ENCODE measurements at regions not wholly inside any gene's neighbourhood (a gene's known extent, or its start where the extent isn't known, plus 50 kb on each side); places are given as distances from the start of the nearest gene placed in this dataset.

- TF ChIP-seq, protein P1, sequence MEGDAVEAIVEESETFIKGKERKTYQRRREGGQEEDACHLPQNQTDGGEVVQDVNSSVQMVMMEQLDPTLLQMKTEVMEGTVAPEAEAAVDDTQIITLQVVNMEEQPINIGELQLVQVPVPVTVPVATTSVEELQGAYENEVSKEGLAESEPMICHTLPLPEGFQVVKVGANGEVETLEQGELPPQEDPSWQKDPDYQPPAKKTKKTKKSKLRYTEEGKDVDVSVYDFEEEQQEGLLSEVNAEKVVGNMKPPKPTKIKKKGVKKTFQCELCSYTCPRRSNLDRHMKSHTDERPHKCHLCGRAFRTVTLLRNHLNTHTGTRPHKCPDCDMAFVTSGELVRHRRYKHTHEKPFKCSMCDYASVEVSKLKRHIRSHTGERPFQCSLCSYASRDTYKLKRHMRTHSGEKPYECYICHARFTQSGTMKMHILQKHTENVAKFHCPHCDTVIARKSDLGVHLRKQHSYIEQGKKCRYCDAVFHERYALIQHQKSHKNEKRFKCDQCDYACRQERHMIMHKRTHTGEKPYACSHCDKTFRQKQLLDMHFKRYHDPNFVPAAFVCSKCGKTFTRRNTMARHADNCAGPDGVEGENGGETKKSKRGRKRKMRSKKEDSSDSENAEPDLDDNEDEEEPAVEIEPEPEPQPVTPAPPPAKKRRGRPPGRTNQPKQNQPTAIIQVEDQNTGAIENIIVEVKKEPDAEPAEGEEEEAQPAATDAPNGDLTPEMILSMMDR (IDR thresholded peaks at IDR 0.05) = no peak
- TF ChIP-seq POLR2A (IDR thresholded peaks at IDR 0.05) (no peak), EP300 (IDR thresholded peaks at IDR 0.05) (no peak)
- Histone ChIP-seq H3K27me3 (no peaks in the 10 kb centered on the region), H3K4me3 (no peak overlapping the region), H3K36me3 (no peaks in the 10 kb centered on the region), H3K27ac (no peak overlapping the region), H3K9me3 (no peaks in the 10 kb centered on the region), H3K4me1 (ENCODE audit: insufficient read depth) (no peaks in the 10 kb centered on the region)
- 84 to 88% (median 86%) methylated on average over 17 of the region's 17 CpGs for WGBS, 3 donors
- no peak for DNase-seq
- intact Hi-C loops (cut with DNase I) = no loop called here
Observed at GRCh38 chr7:156015237-156016020, 203.2 kb upstream of the SHH start.

DNA sequence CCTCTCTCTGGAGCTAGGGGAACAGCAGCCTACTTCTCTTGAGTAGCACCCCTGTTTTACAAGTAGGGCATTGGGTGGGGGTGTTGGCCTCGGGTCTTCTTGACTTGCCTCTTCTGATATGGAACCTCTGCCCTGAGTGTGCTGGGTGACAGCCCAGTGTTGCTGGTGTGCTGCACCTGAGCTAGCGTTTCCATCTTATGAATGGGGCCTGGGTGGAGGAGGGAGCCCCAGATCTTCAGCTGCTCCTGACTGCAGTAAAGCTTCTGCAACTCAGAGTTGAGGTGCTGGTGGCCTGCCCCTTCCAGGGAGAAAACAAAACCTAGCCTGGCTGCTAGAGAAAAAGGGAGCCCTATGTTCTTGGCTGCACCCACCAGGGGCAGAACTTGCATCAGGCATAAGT is 202.5 kb upstream of the SHH start:
- H3K4me1 ChIP-seq (ENCODE audit: insufficient read depth) = no peaks in the 10 kb centered on the region
- intact Hi-C loops (cut with DNase I) = no loop called here
- no peak for DNase-seq
- TF ChIP-seq, protein P1 (IDR thresholded peaks at IDR 0.05) = no peak
- TF ChIP-seq POLR2A (IDR thresholded peaks at IDR 0.05) (no peak), EP300 (IDR thresholded peaks at IDR 0.05) (no peak)
- no peaks in the 10 kb centered on the region for H3K27me3 ChIP-seq
- no peak overlapping the region for H3K4me3 ChIP-seq
- no peaks in the 10 kb centered on the region for H3K36me3 ChIP-seq
- H3K27ac ChIP-seq = no peak overlapping the region
- H3K9me3 ChIP-seq = no peaks in the 10 kb centered on the region
- 78 to 89% (median 78%) methylated on average over 2 of the region's 2 CpGs for WGBS, 3 donors

DNA sequence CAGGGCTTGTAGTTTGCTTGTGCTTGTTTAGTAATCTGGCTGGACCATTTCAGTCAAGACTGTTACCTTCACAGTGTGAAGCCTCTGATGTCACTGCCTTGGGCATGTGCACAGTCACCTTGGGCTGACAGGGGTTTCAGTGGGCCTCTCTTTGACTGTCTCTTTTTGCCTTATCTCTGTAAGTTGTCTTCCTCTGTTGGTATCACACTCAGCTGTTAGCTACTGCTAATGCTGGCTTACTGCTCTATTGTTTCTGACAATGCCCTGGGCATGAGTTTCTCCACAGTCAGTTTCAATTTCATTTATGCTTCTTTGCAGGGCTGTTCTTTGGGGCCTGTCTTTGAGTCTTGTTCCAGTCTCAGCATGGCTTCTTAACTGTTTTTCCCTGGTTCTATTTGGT is 201.9 kb upstream of the SHH start:
- intact Hi-C loops (cut with DNase I) = no loop called here
- Histone ChIP-seq H3K27me3 (no peaks in the 10 kb centered on the region), H3K36me3 (no peaks in the 10 kb centered on the region), H3K27ac (no peak overlapping the region), H3K9me3 (no peaks in the 10 kb centered on the region), H3K4me3 (no peak overlapping the region), H3K4me1 (ENCODE audit: insufficient read depth) (no peaks in the 10 kb centered on the region)
- DNase-seq = no peak
- TF ChIP-seq, protein P1 (IDR thresholded peaks at IDR 0.05) = no peak
- TF ChIP-seq EP300 (IDR thresholded peaks at IDR 0.05) (no peak), POLR2A (IDR thresholded peaks at IDR 0.05) (no peak)

- DNase-seq = no peak
- Histone ChIP-seq H3K4me3 (no peak overlapping the region), H3K27me3 (no peaks in the 10 kb centered on the region), H3K4me1 (ENCODE audit: insufficient read depth) (no peaks in the 10 kb centered on the region), H3K9me3 (no peaks in the 10 kb centered on the region), H3K36me3 (no peaks in the 10 kb centered on the region), H3K27ac (no peak overlapping the region)
- no peak for TF ChIP-seq POLR2A (IDR thresholded peaks at IDR 0.05)
- TF ChIP-seq, protein P1 (IDR thresholded peaks at IDR 0.05) = no peak
- no peak for TF ChIP-seq EP300 (IDR thresholded peaks at IDR 0.05)
- intact Hi-C loops (cut with DNase I) = no loop called here
- 83 to 97% (median 87%) methylated on average over 3 of the region's 3 CpGs for WGBS, 3 donors
Observed at GRCh38 chr7:156012412-156012811, 200.1 kb upstream of the SHH start.

Measured in ovary (tissue), 7 donors.